BLaER1 treated with 17β-estradiol and CSF1 and Interleukin-3, amounts not matched to agents 10 nM and 100 nM (cell line): ENCODE measurements at regions not wholly inside any gene's neighbourhood (a gene's known extent, or its start where the extent isn't known, plus 50 kb on each side); places are given as distances from the start of the nearest gene placed in this dataset.

Experiments used
- H3K27ac ChIP-seq, 11 experiments: shearing (Covaris generic); formaldehyde crosslinking; 2 replicates each; pipeline ENCODE4 v1.8.1; 2022
- H3K27me3 ChIP-seq, 11 experiments: shearing (Covaris generic); formaldehyde crosslinking; 2 replicates each; pipeline ENCODE4 v1.8.1; 2022
- H3K36me3 ChIP-seq, 11 experiments: shearing (Covaris generic); formaldehyde crosslinking; 2 replicates each; pipeline ENCODE4 v1.8.1; 2022
- H3K4me1 ChIP-seq, 10 experiments: shearing (Covaris generic); formaldehyde crosslinking; 2 replicates each; pipeline ENCODE4 v1.8.1; 2022
- H3K4me2 ChIP-seq, 11 experiments: shearing (Covaris generic); formaldehyde crosslinking; 2 replicates each; pipeline ENCODE4 v1.8.1; 2022
- H3K4me3 ChIP-seq, 10 experiments: shearing (Covaris generic); formaldehyde crosslinking; 2 replicates each; pipeline ENCODE4 v1.8.1; 2022
- H3K9ac ChIP-seq, 11 experiments: shearing (Covaris generic); formaldehyde crosslinking; 2 replicates each; pipeline ENCODE4 v1.8.1; 2022
- H3K9me3 ChIP-seq, 11 experiments: shearing (Covaris generic); formaldehyde crosslinking; replicated peaks in 1 of 11; 2 replicates each; pipeline ENCODE4 v1.8.1; 2022
- H4K20me1 ChIP-seq, 11 experiments: shearing (Covaris generic); formaldehyde crosslinking; 2 replicates each; pipeline ENCODE4 v1.8.1; 2022
- Cebpa-rat ChIP-seq, 11 experiments: shearing (Covaris generic); IDR thresholded peaks; 2 replicates each; pipeline ENCODE4 v1.8.1; 2022

- Histone ChIP-seq H3K36me3 (no peaks in the 10 kb centered on the region), H3K9ac (no peak overlapping the region), H3K4me3 (no peak overlapping the region), H3K27ac (no peak overlapping the region), H3K4me2 (no peak overlapping the region), H3K27me3 (no peaks in the 10 kb centered on the region), H3K4me1 (no peaks in the 10 kb centered on the region), H3K9me3 (no peaks in the 10 kb centered on the region), H4K20me1 (no peaks in the 10 kb centered on the region; a peak in 1 of 22 replicates)
- no peak for TF ChIP-seq Cebpa-rat (IDR thresholded peaks at IDR 0.05)
These were observed 293.6 kb upstream of the SALL3 start for GRCh38 chr18:78685980-78686530.

GRCh38 chr18:78686976-78687685, 292.5 kb upstream of the SALL3 start:
- H3K36me3 ChIP-seq = no peaks in the 10 kb centered on the region
- H4K20me1 ChIP-seq = no peaks in the 10 kb centered on the region; a peak in 1 of 22 replicates
- H3K27ac ChIP-seq = no peak overlapping the region
- H3K9me3 ChIP-seq = no peaks in the 10 kb centered on the region
- H3K4me3 ChIP-seq = no peak overlapping the region
- no peak for TF ChIP-seq Cebpa-rat (IDR thresholded peaks at IDR 0.05)
- H3K4me2 ChIP-seq = no peak overlapping the region
- no peaks in the 10 kb centered on the region for H3K4me1 ChIP-seq
- H3K27me3 ChIP-seq = no peaks in the 10 kb centered on the region
- no peak overlapping the region for H3K9ac ChIP-seq

GRCh38 chr18:78687736-78688135, 291.9 kb upstream of the SALL3 start:
- TF ChIP-seq Cebpa-rat (IDR thresholded peaks at IDR 0.05) = no peak
- Histone ChIP-seq H3K4me2 (no peak overlapping the region), H3K27ac (no peak overlapping the region), H4K20me1 (no peaks in the 10 kb centered on the region; a peak in 1 of 22 replicates), H3K9ac (no peak overlapping the region), H3K27me3 (no peaks in the 10 kb centered on the region), H3K36me3 (no peaks in the 10 kb centered on the region), H3K9me3 (no peaks in the 10 kb centered on the region), H3K4me1 (no peaks in the 10 kb centered on the region), H3K4me3 (no peak overlapping the region)

- no peak for TF ChIP-seq Cebpa-rat (IDR thresholded peaks at IDR 0.05)
- H3K4me2 ChIP-seq = no peak overlapping the region
- no peaks in the 10 kb centered on the region; a peak in 1 of 22 replicates for H4K20me1 ChIP-seq
- H3K27me3 ChIP-seq = no peaks in the 10 kb centered on the region
- no peaks in the 10 kb centered on the region for H3K36me3 ChIP-seq
- H3K9me3 ChIP-seq = no peaks in the 10 kb centered on the region
- no peak overlapping the region for H3K4me3 ChIP-seq
- H3K4me1 ChIP-seq = peaks cover 0 to 5% (median 0%) of the 10 kb centered on the region in 10 experiments; a peak in 1 of 20 replicates
- H3K9ac ChIP-seq = no peak overlapping the region
- no peak overlapping the region for H3K27ac ChIP-seq
These were observed 291.4 kb upstream of the SALL3 start for GRCh38 chr18:78688249-78688648.

- no peak for TF ChIP-seq Cebpa-rat (IDR thresholded peaks at IDR 0.05)
- Histone ChIP-seq H3K27me3 (no peaks in the 10 kb centered on the region), H3K36me3 (no peaks in the 10 kb centered on the region), H3K4me2 (no peak overlapping the region), H3K27ac (no peak overlapping the region), H3K4me1 (peaks cover 0 to 7% (median 0%) of the 10 kb centered on the region in 10 experiments; a peak in 1 of 20 replicates), H3K9ac (no peak overlapping the region), H4K20me1 (no peaks in the 10 kb centered on the region; a peak in 1 of 22 replicates), H3K4me3 (no peak overlapping the region), H3K9me3 (no peaks in the 10 kb centered on the region)
These were observed 290.7 kb upstream of the SALL3 start for GRCh38 chr18:78688916-78689315.

- Histone ChIP-seq H3K27me3 (no peaks in the 10 kb centered on the region), H3K9ac (no peak overlapping the region), H3K36me3 (no peaks in the 10 kb centered on the region), H3K27ac (no peak overlapping the region), H4K20me1 (no peaks in the 10 kb centered on the region; a peak in 1 of 22 replicates), H3K4me3 (no peak overlapping the region), H3K4me2 (no peak overlapping the region), H3K4me1 (peaks cover 0 to 7% (median 0%) of the 10 kb centered on the region in 10 experiments; a peak in 1 of 20 replicates), H3K9me3 (no peaks in the 10 kb centered on the region)
- TF ChIP-seq Cebpa-rat (IDR thresholded peaks at IDR 0.05) = no peak
These were observed 290.0 kb upstream of the SALL3 start for GRCh38 chr18:78689606-78690005.

GRCh38 chr18:78692105-78692504, 287.5 kb upstream of the SALL3 start:
- no peak for TF ChIP-seq Cebpa-rat (IDR thresholded peaks at IDR 0.05)
- Histone ChIP-seq H3K4me1 (peaks cover 0 to 7% (median 0%) of the 10 kb centered on the region in 10 experiments; a peak in 1 of 20 replicates), H3K27ac (no peak overlapping the region), H3K27me3 (no peaks in the 10 kb centered on the region), H3K4me3 (no peak overlapping the region), H3K36me3 (no peaks in the 10 kb centered on the region), H4K20me1 (no peaks in the 10 kb centered on the region; a peak in 1 of 22 replicates), H3K9me3 (no peaks in the 10 kb centered on the region), H3K4me2 (no peak overlapping the region), H3K9ac (no peak overlapping the region)

- Histone ChIP-seq H4K20me1 (no peaks in the 10 kb centered on the region), H3K4me1 (peaks cover 0 to 7% (median 0%) of the 10 kb centered on the region in 10 experiments; a peak in 1 of 20 replicates), H3K9ac (no peak overlapping the region), H3K27me3 (no peaks in the 10 kb centered on the region), H3K4me2 (no peak overlapping the region), H3K27ac (no peak overlapping the region), H3K36me3 (no peaks in the 10 kb centered on the region), H3K9me3 (no peaks in the 10 kb centered on the region), H3K4me3 (no peak overlapping the region)
- TF ChIP-seq Cebpa-rat (IDR thresholded peaks at IDR 0.05) = no peak
These were observed 286.2 kb upstream of the SALL3 start for GRCh38 chr18:78693429-78693828.

- H3K4me1 ChIP-seq = peaks cover 0 to 7% (median 0%) of the 10 kb centered on the region in 10 experiments; a peak in 1 of 20 replicates
- no peaks in the 10 kb centered on the region for H3K27me3 ChIP-seq
- no peak overlapping the region for H3K9ac ChIP-seq
- no peaks in the 10 kb centered on the region for H4K20me1 ChIP-seq
- H3K4me2 ChIP-seq = no peak overlapping the region
- H3K9me3 ChIP-seq = no peaks in the 10 kb centered on the region
- no peak overlapping the region for H3K4me3 ChIP-seq
- no peak for TF ChIP-seq Cebpa-rat (IDR thresholded peaks at IDR 0.05)
- no peaks in the 10 kb centered on the region for H3K36me3 ChIP-seq
- no peak overlapping the region for H3K27ac ChIP-seq
These were observed 282.8 kb upstream of the SALL3 start for GRCh38 chr18:78696698-78697435.
